K562 (cell line): ENCODE measurements at regions not wholly inside any gene's neighbourhood (a gene's known extent, or its start where the extent isn't known, plus 50 kb on each side); places are given as distances from the start of the nearest gene placed in this dataset.

ENCODE experiments used
- ATAC-seq: fragments of 200-7000 bp; cut with Tn5 transposase; 3 replicates; pipeline ENCODE4 v1.9.1; 2020; ENCODE audit warnings: moderate library complexity
- BruUV-seq: library from RNA; stranded (reverse); fragments of 400-500 nt; replicated peaks from 2 replicates; lab custom pipeline; 2021; lab: Mats Ljungman, UMichigan
- CTCF ChIA-PET: fragments of 300-600 bp; formaldehyde crosslinking; extraction: SDS; loops from one replicate; lab custom pipeline; 2021; ENCODE audit warnings: low intra/inter-chr PET ratio; lab: Yijun Ruan, JAX
- POLR2A ChIA-PET: fragments of 300-600, 350-650 bp; sonication (Branson Sonifier 250); formaldehyde crosslinking; extraction: SDS; loops from one replicate; lab custom pipeline; 2021; ENCODE audit warnings: antibody characterized with exemption, inconsistent platforms; lab: Yijun Ruan, JAX
- DNase-seq, 4 experiments: peaks; one replicate each; pipeline versions ENCODE4 v3.0.0 to v3.0.0-alpha.2; 2011 to 2018; ENCODE audit warnings: low spot score in 3 of 4, mixed read lengths in 3 of 4; ENCODE audit errors: extremely low read depth in 1 of 4
- FAIRE-seq: peaks from 2 replicates; lab custom pipeline; 2011; peaks lifted over from hg19 to GRCh38; lab: Jason Lieb, UNC
- H2AFZ ChIP-seq: 2 replicates; pipeline ENCODE4 v1.6.0; 2011; ENCODE audit warnings: low read depth, low read length, control low read depth, inconsistent platforms
- H3K27ac ChIP-seq: fragments of 200-600 bp; 3 replicates; pipeline ENCODE4 v1.8.0; 2011; ENCODE audit warnings: low read depth, mild to moderate bottlenecking, control low read depth, inconsistent platforms, low read length, moderate library complexity, mixed read lengths; ENCODE audit errors: extremely low read depth
- H3K27me3 ChIP-seq, 2 experiments: fragments of 300-600 bp in 1 of 2; 2 replicates in 1 of 2; 3 replicates in 1 of 2; pipeline versions ENCODE4 v1.6.0 to v1.8.0; 2011; ENCODE audit warnings: inconsistent platforms in 2 of 2, low read length in 2 of 2, mild to moderate bottlenecking in 1 of 2, mixed read lengths in 1 of 2, moderate library complexity in 1 of 2; ENCODE audit not compliant: control insufficient read depth in 2 of 2, insufficient read depth in 2 of 2
- H3K36me3 ChIP-seq: fragments of 300-600 bp; 3 replicates; pipeline ENCODE4 v1.8.0; 2011; ENCODE audit warnings: mild to moderate bottlenecking, low read length, inconsistent platforms; ENCODE audit not compliant: control insufficient read depth, insufficient read depth
- H3K4me1 ChIP-seq, 2 experiments: fragments of 200-600 bp in 1 of 2; replicated peaks in 1 of 2; 2 replicates in 1 of 2; 3 replicates in 1 of 2; pipeline versions ENCODE4 v1.5.1 to v1.8.0; 2011; ENCODE audit warnings: inconsistent platforms in 2 of 2, low read length in 2 of 2, mild to moderate bottlenecking in 1 of 2, mixed read lengths in 1 of 2, moderate library complexity in 1 of 2; ENCODE audit not compliant: control insufficient read depth in 2 of 2, insufficient read depth in 2 of 2
- H3K4me2 ChIP-seq: 2 replicates; pipeline ENCODE4 v1.6.1; 2011; ENCODE audit warnings: low read length, control low read depth, inconsistent platforms, mixed read lengths; ENCODE audit not compliant: insufficient read depth
- H3K4me3 ChIP-seq: fragments of 200-600 bp; sonication (generic), shearing (Covaris generic); 2 replicates; pipeline ENCODE4 v1.5.1; 2016; ENCODE audit warnings: control low read depth, inconsistent platforms
- H3K79me2 ChIP-seq: fragments of 200-600 bp; 3 replicates; pipeline ENCODE4 v1.8.0; 2011; ENCODE audit warnings: low read length, inconsistent platforms; ENCODE audit not compliant: control insufficient read depth, insufficient read depth
- H3K9ac ChIP-seq, 2 experiments: 2 replicates each; pipeline versions ENCODE4 v1.6.0 to v1.6.1; 2011; ENCODE audit warnings: low read depth in 2 of 2, low read length in 2 of 2, control low read depth in 1 of 2, inconsistent platforms in 1 of 2, mild to moderate bottlenecking in 1 of 2, mixed read lengths in 1 of 2; ENCODE audit not compliant: insufficient read depth in 1 of 2
- H3K9me1 ChIP-seq: one replicate; pipeline ENCODE4 v1.6.0; 2011; ENCODE audit warnings: inconsistent platforms, mild to moderate bottlenecking, low read length, moderate library complexity; ENCODE audit not compliant: control insufficient read depth, insufficient read depth
- H3K9me3 ChIP-seq: replicated peaks from 2 replicates; pipeline ENCODE4 v1.5.1; 2011; ENCODE audit warnings: low read depth, low read length, inconsistent platforms; ENCODE audit not compliant: control insufficient read depth, insufficient read depth
- H4K20me1 ChIP-seq: replicated peaks from 2 replicates; pipeline ENCODE4 v1.6.1; 2011; ENCODE audit warnings: low read length, inconsistent platforms, mixed read lengths; ENCODE audit not compliant: control insufficient read depth, insufficient read depth
- ARID2 ChIP-seq: fragments of 450-650 bp; IDR thresholded peaks from 2 replicates; pipeline ENCODE4 v1.6.1; 2017; ENCODE audit warnings: antibody characterized with exemption, mild to moderate bottlenecking
- FOXA3 ChIP-seq, 2 experiments: fragments of 450-650 bp in 1 of 2; sonication (generic) in 1 of 2; formaldehyde crosslinking; IDR thresholded peaks in 1 of 2; conservative IDR thresholded peaks in 1 of 2; 2 replicates each; pipeline versions ENCODE4 v1.4.0 to v1.8.0; 2020 to 2022; ENCODE audit warnings: mild to moderate bottlenecking in 2 of 2, missing genetic modification reagents in 1 of 2
- HDAC6 ChIP-seq: IDR thresholded peaks from 2 replicates; pipeline ENCODE4 v1.6.1; 2012; ENCODE audit warnings: low read depth, mild to moderate bottlenecking, control low read depth, inconsistent platforms, low read length, moderate library complexity
- HIVEP1 ChIP-seq: fragments of 250-450 bp; sonication (Bioruptor Pico); IDR thresholded peaks from 2 replicates; pipeline ENCODE4 v1.4.0; 2020; ENCODE audit warnings: mild to moderate bottlenecking
- MTF1 ChIP-seq: fragments of 250-450 bp; sonication (Bioruptor Pico); IDR thresholded peaks from 2 replicates; pipeline ENCODE4 v1.9.0; 2021; ENCODE audit warnings: moderate library complexity, mild to moderate bottlenecking, inconsistent platforms, borderline replicate concordance
- PBX2 ChIP-seq, 2 experiments: IDR thresholded peaks in 1 of 2; conservative IDR thresholded peaks in 1 of 2; 2 replicates each; pipeline ENCODE4 v1.6.1; 2016; ENCODE audit warnings: low read depth in 2 of 2, mild to moderate bottlenecking in 1 of 2, missing compliant biosample characterization in 1 of 2, missing genetic modification characterization in 1 of 2, moderate library complexity in 1 of 2
- PHF21A ChIP-seq: fragments of 450-650 bp; IDR thresholded peaks from 2 replicates; pipeline ENCODE4 v1.6.1; 2017; ENCODE audit warnings: low read depth, borderline replicate concordance
- PYGO2 ChIP-seq: fragments of 450-650 bp; IDR thresholded peaks from 2 replicates; pipeline ENCODE4 v1.6.1; 2016; ENCODE audit warnings: mild to moderate bottlenecking, missing genetic modification characterization, moderate library complexity, missing compliant biosample characterization
- RBM22 ChIP-seq: fragments of 200-400 bp; formaldehyde crosslinking; IDR thresholded peaks from 2 replicates; pipeline ENCODE4 v1.6.1; 2018; ENCODE audit warnings: low read length, low read depth; ENCODE audit not compliant: poor library complexity, severe bottlenecking
- SREBF1 ChIP-seq: fragments of 150-350 bp; IDR thresholded peaks from 2 replicates; pipeline ENCODE4 v1.6.1; 2014; ENCODE audit warnings: antibody characterized with exemption, low read depth, low read length, borderline replicate concordance
- SRSF3 ChIP-seq: fragments of 200-400 bp; formaldehyde crosslinking; IDR thresholded peaks from 2 replicates; pipeline ENCODE4 v1.6.1; 2016; ENCODE audit warnings: mild to moderate bottlenecking, low read length, moderate library complexity; ENCODE audit not compliant: insufficient read depth
- TCF3 ChIP-seq: sonication (generic); formaldehyde crosslinking; IDR thresholded peaks from 2 replicates; pipeline ENCODE4 v1.4.0; 2020; ENCODE audit warnings: mild to moderate bottlenecking, missing genetic modification reagents
- ZBTB43 ChIP-seq: sonication (generic); formaldehyde crosslinking; IDR thresholded peaks from 2 replicates; pipeline ENCODE4 v1.8.0; 2023; ENCODE audit warnings: mild to moderate bottlenecking, missing genetic modification reagents
- ZNF561 ChIP-seq: fragments of 450-650 bp; formaldehyde crosslinking; conservative IDR thresholded peaks from 2 replicates; pipeline ENCODE4 v1.4.0; 2020; ENCODE audit warnings: mild to moderate bottlenecking, moderate library complexity
- ZNF668 ChIP-seq: fragments of 250-450 bp; sonication (Bioruptor Pico); IDR thresholded peaks from 2 replicates; pipeline ENCODE4 v1.8.0; 2022; ENCODE audit warnings: mild to moderate bottlenecking, inconsistent platforms
- ZNF785 ChIP-seq: fragments of 250-450 bp; sonication (Bioruptor Pico); IDR thresholded peaks from 2 replicates; pipeline ENCODE4 v1.4.0; 2020; ENCODE audit warnings: mild to moderate bottlenecking
- WGBS: fragments of 100-300 bp; shearing (Covaris generic); methylation state at CpG from one replicate; pipeline ENCODE4 v1.1.6; 2016; ENCODE audit warnings: low coverage, mixed read lengths; ENCODE audit not compliant: insufficient coverage; ENCODE audit errors: missing lambda C conversion rate; 5-methylcytosine and 5-hydroxymethylcytosine counted together
- in situ Hi-C: fragments of 300-500 bp; cut with MboI; formaldehyde crosslinking; loops from 4 replicates; pipeline ENCODE4 v1.15.0; 2018; ENCODE audit warnings: inconsistent platforms, mixed read lengths
- intact Hi-C: fragments of 100-400 bp; cut with micrococcal nuclease; formaldehyde crosslinking; loops from 2 replicates; pipeline ENCODE4 v1.14.2; 2022

GRCh38 chr7:67306331-67306730, 309.7 kb downstream of the TYW1 start:
- WGBS = 93% methylated on average over 3 of the region's 3 CpGs
- H3K27ac ChIP-seq = no peak overlapping the region
- in situ Hi-C loops (no loop called here), intact Hi-C loops (no loop called here)
- H3K27me3 ChIP-seq = no peaks in the 10 kb centered on the region
- ATAC-seq (no peak), FAIRE-seq (no peak), DNase-seq (no peak)
- peaks cover 73% of the 10 kb centered on the region for H3K36me3 ChIP-seq
- H2AFZ ChIP-seq = no peak overlapping the region
- H3K4me1 ChIP-seq = peaks cover 0 to 15% of the 10 kb centered on the region in 2 experiments; a peak in 1 of 5 replicates
- no peak for TF ChIP-seq SRSF3
- TF ChIP-seq PBX2 (CRISPR knock-in tag; IDR thresholded peaks at IDR 0.05; ENCODE audit: low read depth) = no peak
- TF ChIP-seq PBX2 (tag; conservative IDR thresholded peaks at IDR 0.05; ENCODE audit: low read depth) = no peak
- TF ChIP-seq ZNF561 (CRISPR knock-in tag) = no peak
- TF ChIP-seq ZNF785 (CRISPR knock-in tag) = no peak
- TF ChIP-seq SREBF1 = no peak
- TF ChIP-seq PYGO2 (tag) = no peak
- no peak for TF ChIP-seq ZNF668 (CRISPR knock-in tag)
- TF ChIP-seq RBM22 = no peak
- TF ChIP-seq PHF21A = no peak
- TF ChIP-seq FOXA3 (CRISPR knock-in tag; conservative IDR thresholded peaks at IDR 0.05 in 1 of 2, IDR thresholded peaks at IDR 0.05 in 1 of 2) = no peak
- no peak for TF ChIP-seq TCF3 (CRISPR knock-in tag)
- TF ChIP-seq ARID2 = no peak
- TF ChIP-seq HDAC6 = no peak
- TF ChIP-seq ZBTB43 = no peak
- TF ChIP-seq HIVEP1 (CRISPR knock-in tag) = no peak
- TF ChIP-seq MTF1 (CRISPR knock-in tag) = no peak
- H3K9me1 ChIP-seq = no peaks in the 10 kb centered on the region
- no peaks in the 10 kb centered on the region for H4K20me1 ChIP-seq
- H3K9me3 ChIP-seq = no peaks in the 10 kb centered on the region
- no peak overlapping the region for H3K4me3 ChIP-seq
- BruUV-seq = no TSS peak
- H3K4me2 ChIP-seq = no peak overlapping the region
- ChIA-PET CTCF (no interaction called here), POLR2A (interaction anchor here (1.2 kb wide), 1 partner anchor 287 kb away, joined by 3 read pairs; no protein-coding TSS in a partner anchor)
- H3K9ac ChIP-seq = no peak overlapping the region
- peaks cover 47% of the 10 kb centered on the region for H3K79me2 ChIP-seq
